ENCODE measurements at regions not wholly inside any gene's neighbourhood (a gene's known extent, or its start where the extent isn't known, plus 50 kb on each side); places are given as distances from the start of the nearest gene placed in this dataset.

DNA sequence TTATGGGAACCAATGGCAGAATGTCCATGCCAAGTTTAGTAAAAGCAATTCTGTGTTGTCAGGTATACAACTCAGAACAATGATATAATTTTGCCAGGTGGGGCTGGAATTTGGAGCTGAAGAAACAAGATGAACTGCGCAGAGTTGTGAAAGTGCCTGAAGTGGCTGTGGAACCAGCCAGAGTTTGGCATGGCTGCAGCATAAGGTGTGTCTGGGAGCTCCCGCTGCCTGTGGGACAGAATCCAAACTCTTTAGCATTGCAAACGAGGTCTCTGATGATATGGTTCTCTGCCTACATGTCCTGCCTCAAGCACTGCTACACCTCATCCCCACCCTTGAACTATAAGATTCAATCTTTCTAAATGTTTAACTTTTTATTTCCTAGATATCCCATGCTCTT, 909.7 kb downstream of the EPHA4 start:
- TF ChIP-seq, protein P1, sequence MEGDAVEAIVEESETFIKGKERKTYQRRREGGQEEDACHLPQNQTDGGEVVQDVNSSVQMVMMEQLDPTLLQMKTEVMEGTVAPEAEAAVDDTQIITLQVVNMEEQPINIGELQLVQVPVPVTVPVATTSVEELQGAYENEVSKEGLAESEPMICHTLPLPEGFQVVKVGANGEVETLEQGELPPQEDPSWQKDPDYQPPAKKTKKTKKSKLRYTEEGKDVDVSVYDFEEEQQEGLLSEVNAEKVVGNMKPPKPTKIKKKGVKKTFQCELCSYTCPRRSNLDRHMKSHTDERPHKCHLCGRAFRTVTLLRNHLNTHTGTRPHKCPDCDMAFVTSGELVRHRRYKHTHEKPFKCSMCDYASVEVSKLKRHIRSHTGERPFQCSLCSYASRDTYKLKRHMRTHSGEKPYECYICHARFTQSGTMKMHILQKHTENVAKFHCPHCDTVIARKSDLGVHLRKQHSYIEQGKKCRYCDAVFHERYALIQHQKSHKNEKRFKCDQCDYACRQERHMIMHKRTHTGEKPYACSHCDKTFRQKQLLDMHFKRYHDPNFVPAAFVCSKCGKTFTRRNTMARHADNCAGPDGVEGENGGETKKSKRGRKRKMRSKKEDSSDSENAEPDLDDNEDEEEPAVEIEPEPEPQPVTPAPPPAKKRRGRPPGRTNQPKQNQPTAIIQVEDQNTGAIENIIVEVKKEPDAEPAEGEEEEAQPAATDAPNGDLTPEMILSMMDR (conservative IDR thresholded peaks at IDR 0.05; ENCODE audit: low read length), result no peak
- no peak for TF ChIP-seq EZH2phosphoT487 (IDR thresholded peaks at IDR 0.05; ENCODE audit: borderline replicate concordance)

All from Loucy (cell line).